Activated CD4-positive, alpha-beta T cell treated with anti-CD3 and anti-CD28 coated beads for 1 hour (primary cell): ENCODE measurements at regions not wholly inside any gene's neighbourhood (a gene's known extent, or its start where the extent isn't known, plus 50 kb on each side); places are given as distances from the start of the nearest gene placed in this dataset.

ENCODE experiments used
- DNase-seq: peaks from one replicate; pipeline ENCODE4 v3.0.0-alpha.2; 2020

DNA sequence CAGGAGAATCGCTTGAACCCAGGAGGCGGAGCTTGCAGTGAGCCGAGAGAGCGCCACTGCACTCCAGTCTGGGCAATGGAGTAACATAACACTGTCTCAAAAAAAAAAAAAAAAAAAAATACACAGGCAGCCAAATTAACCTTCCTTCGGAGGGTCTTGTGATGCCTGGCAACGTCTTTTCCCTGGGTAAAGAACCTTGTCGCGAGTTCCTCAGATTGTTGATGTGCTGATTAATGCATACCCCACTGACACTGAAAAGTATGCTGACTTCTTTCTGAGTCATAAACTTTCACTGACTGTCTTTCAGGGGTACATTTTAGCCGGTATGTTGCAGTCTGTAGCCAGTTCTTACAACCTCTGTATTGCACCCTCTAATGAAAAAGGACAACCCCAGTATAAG is 95.1 kb upstream of the SOD1 start:
- DNase-seq, result no peak

DNA sequence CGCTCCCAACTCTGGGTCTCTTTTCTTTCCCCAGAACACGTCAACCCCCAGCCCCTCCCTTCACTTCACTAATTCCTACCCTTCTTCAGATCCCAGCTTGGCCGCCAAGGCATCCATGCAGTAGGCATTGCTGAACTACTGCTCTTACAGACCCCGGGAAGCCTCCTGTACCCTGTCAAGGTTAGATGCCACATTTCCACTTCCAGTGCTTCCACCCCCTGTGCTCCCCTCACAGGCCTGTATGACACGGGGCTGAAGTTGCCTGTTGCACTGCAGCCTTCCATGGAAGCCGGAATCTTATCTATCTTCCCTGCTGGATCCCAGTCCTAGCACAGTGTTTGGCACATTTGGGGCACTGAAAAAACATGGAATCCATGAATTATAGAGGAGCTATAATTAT is 99.0 kb upstream of the SOD1 start:
- DNase-seq, result no peak

DNA sequence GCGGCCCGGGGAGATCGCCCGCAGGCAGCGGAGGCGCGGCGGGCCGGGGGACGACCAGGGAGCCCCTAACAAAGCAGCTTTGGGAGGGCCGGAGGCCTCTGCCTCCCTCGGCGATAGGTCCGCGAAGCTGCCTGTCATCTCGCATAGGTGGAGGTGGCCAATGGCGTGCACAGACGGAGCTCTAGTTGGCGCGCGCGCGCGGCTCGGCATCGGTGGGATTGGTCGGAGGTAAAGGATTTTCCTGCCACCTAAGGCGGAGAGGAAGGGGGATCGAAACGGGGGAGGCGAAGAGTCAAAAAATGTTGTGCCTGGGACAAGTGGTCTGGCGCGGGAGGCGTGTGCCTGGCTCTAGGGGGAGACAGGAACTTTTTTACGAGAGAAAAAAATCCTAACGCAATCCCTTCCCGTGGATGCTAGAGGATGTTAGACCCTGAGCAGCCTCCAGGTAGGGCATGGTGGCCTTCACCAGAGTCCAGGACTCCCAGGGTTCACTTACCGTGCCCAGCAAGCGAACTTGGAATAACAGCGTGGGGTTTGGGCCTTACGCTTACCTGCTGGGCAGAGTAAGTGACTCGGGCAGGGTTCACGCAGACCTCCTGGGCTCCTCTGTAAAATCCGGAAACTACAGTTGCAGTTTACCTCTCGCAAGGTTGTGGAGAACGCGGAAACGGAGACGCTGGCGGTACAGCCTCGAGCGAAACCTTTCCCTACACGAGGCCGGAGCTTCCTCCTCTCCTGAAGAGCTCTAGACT is 99.9 kb upstream of the SOD1 start:
- DNase-seq, result peak; percentile 86

DNA sequence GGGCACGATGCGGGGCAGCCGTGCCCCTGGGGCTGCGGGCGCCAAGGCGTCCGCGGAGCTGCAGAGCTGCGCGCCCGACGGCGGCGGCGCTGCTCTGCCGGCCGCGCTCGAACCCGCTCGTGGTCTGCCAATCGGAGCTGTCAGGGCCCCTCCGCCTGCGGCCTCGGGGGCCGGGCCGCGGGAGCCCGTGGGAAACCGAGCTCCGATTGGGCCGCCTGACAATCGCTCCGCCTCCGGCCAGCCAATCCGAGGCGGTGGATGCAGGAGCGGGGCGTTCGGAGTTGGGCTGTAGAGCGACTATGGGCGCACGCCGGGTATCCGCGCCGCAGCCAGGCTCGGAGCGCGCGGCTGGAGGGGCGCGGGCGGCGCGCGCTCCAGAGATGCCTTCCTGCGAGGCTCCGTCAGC is 100.5 kb upstream of the SOD1 start:
- DNase-seq, result peak; percentile 84

DNA sequence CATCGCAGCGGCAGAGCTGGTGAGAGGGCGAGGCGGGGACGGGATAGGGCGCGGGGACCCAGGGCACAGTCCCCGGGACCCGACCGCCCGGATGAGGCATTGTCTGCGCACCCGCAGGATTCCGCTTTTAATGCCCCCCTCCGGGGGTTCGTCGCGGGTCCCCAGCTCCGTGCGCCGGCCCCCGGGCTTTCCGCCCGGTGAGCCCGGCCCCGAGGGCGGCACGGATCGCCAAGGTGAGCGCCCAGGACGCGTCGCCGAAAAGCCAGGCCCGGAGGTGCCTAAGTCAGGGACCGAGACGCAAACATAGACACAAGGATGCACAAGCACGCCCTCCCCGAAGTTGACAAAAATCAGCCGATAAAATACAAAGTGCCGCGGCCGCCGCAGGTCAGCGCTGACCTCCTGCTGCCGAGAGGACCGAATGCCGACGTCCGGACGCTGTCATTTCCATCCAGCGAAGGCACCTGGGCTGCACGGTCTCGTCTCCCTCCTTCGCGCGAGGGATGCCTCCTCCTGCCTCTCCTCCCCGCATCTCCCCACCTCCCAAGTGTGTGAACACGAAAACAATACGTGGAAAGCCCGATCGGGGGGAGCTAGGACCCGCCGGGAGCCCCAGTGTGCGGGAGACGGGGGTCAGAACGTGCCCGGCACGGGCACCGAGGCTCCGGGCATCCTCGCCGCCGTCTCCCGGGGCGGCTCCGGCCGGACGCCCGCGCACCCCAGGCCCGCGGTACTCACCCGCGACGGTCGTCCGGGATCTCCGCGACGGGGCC is 101.1 kb upstream of the SOD1 start:
- peak; percentile 25 for DNase-seq

DNA sequence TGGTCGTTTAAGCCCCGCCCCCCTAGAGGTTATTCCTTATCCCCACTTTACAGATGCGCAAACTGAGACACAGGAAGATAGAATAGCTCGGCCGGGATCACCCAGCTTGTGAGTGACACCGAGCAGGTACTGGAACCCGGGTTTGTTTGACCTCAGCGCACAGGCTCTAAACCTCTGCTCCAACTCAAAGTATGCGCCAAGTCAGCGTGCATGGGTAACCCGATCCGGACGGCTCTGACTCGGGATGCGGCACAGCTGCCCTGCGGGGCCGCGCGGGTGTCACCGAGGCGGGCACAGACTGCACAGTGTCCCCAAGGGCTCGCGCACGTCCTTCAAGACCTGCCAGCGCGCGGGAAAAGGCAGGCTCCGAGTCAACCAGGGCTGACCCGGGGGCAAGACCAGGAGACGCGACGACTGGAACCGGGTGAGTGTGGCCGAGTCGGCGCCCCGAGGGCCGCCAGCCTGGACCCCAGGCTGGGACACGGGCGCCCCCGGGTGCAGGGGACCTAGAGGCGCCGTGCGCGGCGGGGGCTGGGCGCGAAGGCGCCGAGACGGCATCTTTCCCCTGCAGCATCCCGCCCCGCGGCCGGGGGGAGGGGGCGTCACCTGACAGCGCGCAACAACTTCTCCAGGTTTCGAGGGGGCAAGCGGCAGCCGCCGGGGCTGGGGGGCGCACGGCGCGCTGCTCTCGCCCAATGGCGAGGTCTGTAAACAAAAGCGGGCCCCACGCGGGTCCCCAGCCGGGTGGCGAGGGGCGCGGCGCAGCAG is 101.9 kb upstream of the SOD1 start:
- no peak for DNase-seq

DNA sequence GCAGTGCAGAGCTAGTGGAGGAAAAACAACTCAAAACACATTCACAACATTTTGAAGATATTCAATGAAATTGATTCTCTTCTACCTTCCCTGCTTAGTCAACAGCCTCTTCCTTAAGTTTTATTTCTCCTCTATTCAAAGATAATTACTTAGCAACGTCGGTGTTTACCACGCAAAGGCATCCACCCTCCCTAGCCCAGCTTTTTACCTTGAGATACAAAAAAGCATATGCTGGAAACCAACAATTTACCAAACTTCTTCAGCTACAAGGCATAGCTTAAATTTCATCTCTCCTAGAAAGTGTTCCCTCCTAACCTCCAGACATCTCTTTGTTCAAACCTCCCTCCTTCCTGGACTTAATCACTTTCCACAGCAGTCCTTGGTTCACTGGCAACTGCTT is 102.8 kb upstream of the SOD1 start:
- no peak for DNase-seq

DNA sequence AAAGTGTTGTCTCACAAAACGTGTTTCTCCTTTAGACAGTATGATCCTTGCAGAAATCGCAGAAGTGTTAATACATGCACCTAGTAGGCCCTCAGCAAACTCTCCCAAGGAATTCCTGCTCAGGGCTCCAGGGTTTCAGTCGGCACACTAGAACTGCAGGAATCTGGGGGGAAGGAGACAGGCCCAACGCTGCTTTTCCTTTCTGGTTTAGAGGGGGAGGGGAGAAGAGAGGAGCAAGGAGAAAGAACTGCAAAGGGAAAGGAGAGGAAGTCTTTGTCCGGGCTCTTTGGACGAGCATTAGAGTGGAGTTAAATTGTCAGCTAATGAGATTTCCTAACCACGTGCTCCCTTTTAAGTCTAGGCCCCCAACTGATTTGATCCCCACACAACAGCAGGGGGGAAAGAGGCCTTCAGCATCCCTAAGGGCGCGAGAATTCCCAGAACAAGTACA is 103.7 kb upstream of the SOD1 start:
- no peak for DNase-seq

DNA sequence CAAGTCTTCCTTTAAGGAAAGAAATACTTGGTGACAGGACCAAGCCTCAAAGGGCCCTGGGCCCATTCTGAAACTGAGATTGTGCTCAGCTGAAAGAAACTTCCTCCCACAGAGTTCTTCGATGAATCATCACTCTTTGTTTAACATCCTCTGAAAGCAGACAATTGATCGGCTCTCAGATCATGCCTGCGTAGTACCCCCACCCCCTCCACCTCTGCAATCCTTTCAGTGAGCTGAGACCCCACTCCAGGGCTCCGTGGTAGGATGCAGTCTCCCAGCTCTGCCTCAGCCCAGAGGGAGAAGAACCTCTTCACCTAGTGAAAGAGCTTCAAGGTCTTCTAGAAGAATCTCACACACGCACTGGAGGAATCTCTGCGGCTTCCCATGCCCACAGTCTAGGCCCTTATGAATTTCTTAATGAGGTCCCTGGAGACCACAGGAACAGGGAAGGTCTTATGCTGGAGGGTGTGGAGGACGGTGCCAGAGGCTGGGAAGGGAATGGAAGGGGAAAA is 104.9 kb upstream of the SOD1 start:
- DNase-seq, result peak; percentile 14

DNA sequence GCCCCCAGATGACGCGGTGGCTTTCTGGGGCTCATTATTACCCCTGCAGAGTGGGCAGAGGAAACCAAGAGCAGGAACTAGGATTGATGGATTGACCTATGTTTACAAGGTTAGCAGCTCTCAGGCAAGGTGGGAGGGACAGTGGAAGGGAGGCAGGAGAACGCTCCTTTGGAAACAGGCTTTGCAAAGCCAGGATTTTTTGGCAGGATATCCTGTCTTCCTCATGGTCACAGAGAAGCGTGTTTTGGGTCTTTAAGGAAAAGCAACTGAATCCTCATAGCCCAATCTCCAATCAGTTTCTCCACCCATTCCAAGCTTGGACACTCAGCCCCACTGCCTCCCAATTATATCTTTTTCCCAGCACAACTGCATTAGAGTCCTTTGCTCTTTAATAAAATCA is 105.6 kb upstream of the SOD1 start:
- no peak for DNase-seq

DNA sequence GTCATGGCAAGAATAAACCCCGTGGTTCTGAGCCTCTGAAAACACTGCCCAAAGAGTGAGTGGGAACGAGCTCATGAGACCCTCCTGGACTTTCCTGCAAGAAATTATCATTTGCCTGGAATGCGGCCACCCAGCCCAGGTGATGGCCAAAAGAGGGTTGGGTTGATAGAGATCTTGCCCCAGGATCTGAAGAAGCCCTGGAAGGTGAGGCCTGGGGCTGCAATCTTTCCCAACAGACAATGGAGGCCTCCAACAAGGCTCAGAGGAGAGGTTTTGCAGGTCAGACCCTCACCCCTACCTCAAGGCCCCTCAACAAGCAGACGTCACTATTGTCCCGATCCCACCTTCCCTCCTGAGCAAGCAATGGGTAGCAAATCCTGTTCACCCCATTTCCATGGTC is 106.0 kb upstream of the SOD1 start:
- DNase-seq, result no peak

DNA sequence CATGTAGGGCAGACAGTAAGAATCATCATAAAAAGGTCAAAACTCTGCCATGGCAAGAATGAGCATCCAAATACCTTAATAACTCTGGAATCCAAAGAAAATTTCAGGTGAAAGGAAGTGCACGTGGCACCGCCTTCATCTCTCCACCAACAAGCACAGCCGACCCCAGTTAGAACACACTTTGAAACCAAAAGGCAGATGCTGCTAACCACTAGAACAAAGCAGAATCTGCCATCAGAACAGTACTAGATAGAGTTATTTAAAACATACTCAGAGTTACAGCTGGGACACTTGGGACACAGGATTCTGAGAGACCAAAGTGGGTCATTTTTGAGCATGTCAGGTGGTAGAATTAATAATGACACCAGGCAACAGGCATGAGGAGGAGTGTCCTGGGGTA is 106.7 kb upstream of the SOD1 start:
- DNase-seq, result no peak

DNA sequence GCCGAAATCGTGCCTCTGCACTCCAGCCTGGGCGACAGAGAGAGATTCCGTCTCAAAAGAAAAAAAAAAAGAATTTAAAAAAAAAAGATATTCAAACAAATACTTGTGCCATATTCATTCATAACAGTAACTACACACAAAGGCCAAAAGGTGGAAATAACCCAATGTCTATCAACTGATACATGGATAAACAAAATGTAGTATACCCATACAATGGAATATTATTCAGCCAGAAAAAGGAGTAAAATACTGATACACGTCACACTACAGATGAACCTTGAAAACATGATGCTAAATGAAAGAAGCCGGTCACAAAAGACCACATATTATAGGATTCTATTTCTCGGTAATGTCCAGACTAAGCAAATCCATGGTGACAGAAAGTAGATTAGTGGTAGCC is 109.4 kb upstream of the SOD1 start:
- DNase-seq, result no peak

DNA sequence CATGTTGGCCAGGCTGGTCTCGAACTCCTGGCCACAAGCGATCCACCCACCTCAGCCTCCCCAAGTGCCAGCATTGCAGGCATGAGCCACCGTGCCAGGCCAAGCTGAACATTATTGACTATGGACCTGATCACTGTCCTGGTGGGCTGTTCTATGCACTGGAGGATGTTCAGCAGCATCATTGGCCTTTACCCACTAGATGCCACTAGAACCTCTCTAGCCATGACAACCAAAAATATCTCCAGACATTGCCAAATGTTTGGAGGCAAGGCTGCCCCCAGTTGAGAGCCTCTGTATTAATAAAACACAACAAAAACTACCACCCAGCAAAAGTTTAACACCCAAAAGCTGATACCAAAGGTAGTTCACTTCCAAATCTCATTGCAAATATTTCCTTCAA is 110.8 kb upstream of the SOD1 start:
- no peak for DNase-seq

DNA sequence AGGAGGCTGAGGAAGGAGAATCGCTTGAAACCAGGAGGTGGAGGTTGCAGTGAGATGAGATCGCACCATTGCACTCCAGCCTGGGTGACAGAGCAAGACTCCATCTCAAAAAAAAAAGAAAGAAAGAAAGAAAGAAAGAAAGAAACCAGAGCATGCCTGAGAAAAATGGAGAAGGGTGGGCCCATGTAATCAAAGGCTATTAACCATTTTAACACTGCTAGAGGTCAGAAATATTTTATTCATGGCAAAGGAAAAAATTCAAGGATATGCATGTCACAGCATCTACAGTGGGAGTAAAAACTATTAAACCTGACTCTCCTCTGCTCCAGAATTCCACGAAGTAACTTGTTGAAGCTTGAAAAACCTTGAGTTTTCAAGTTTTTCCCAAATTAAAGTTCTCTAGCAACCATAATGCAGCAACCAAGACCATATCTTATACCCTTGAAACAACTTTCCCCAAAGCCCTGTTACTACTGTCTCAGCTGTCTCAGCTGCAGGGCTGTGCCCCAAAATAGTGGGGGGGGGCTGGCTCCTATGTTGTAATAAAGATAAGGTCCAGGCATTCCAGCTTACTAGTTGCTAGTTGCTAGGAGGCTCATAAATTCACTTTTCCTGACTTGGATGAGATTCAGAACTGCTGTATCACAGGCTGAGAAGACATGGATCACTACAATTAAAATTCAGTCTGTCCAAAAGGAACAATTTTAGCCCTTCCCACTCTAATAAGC is 112.9 kb upstream of the SOD1 start:
- DNase-seq, result no peak

DNA sequence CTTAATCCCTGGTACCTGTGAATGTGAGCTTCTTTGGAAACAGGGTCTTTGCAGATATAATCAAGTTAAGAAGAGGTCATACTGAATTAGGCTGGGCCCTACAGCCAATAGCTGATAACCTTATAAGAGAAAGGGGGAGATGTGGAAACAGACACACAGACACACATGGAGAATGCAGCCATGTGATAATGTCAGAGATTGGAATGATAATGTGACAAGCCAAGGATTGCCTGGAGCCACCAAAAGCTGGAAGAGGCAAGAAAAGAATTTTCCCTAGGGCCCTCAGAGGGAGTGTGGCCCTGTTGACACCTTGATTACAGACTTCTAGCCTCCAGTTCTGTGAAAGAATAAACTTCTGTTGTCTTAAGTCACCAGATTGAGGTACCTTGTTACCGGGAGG is 114.5 kb upstream of the SOD1 start:
- no peak for DNase-seq

DNA sequence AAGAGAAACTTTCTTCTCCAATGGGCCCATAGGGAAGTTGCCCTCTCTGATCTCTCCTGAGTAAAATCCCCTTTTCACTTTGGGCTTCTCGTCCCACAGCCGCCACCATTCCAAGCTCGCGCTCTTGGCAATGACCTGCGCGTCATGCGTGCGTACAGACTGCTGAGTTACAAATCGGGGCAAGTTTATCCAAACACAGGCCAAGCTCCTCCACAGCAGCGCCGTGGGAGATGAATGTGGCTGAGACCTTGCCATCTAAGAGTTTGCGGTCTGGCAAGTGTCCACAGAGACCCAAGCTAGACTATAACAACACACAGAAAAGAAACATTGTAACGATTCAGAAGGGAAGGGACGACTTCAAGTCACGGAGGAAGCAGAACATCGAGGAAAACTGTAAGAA is 116.3 kb upstream of the SOD1 start:
- no peak for DNase-seq

DNA sequence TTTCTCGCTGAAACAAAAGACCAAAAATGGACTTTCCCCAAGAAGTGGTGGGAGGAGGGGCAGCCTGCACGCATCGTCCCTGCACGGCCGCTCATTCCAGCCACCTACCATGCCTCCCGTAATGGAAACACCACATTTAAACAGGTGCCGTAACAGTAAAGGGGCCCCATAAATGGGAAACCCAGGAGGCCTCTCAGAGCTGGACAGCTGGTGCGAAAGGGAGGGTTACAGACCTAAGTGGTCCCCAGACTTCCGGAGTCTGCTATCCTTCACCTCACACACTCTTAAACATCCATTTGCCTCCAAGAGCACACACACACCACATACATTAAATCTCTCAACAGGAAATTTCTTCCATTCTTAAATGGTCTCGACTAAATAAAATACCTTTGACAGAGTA is 120.7 kb upstream of the SOD1 start:
- no peak for DNase-seq

DNA sequence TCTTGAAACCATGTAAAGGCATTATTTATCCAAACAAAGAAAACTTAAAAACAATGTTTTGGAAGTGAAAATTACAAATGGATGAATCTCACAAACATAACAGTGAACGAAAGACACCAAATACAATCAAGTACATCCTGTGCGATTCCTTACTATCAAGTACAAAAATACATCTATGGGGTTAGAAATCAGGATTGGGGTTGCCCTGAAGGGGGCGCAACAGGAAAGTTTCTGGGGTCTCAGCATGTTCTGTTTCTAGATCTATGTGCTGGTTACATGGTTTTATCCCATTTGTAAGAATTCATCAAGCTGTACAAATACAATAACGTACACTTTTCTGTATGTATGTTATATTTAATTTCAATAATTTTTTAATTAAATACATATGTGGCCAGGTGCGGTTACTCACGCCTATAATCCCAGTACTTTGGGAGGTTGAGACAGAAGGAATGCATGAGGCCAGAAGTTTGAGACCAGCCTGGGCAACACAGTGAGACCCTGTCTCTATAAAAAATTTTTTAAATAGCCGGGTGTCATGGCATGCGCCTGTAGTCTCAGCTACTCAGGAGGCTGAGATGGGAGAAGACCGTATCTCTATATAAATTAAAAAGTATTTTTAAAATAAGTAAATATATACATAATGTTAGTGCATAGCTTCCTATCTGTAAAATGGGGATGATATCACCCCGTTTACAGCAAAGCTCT is 121.5 kb upstream of the SOD1 start:
- no peak for DNase-seq

DNA sequence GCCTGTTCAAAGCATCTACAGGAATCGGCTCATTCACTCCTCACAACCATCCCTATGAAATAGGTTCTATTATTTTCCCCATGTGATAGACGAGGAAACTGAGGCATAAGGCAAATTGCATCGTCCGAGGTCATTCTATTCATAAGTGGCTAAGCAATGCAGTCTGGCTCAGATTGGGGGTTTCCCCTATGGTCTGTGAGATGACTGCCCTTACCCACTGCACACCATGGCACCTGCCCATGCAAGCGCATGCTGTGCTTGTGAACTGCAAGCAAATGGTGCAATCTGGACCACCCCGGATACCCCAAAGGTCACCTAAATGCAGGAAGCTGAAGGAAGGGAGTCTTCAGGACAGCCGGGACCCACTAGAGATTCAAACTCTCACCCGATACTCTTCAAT is 123.4 kb upstream of the SOD1 start:
- DNase-seq, result no peak

DNA sequence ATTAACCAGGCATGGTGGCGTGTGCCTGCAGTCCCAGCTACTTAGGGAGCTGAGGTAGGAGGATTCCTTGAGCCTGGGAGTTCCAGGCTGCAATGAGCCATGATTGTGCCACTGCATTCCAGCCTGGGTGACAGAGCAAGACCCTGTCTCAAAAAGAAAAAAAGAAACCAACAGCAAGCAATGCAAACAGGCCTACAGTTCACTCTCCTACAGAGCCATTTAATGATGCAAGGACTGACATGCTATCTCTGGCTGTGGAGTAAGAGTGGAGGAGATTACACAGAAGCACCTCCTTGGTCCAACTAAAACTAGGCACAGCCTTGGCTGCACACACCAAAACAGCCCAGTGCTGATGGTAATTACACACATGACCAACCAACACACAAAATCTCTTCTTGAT is 127.5 kb upstream of the SOD1 start:
- no peak for DNase-seq
